ENCODE measurements at regions not wholly inside any gene's neighbourhood (a gene's known extent, or its start where the extent isn't known, plus 50 kb on each side); places are given as distances from the start of the nearest gene placed in this dataset.

DNA sequence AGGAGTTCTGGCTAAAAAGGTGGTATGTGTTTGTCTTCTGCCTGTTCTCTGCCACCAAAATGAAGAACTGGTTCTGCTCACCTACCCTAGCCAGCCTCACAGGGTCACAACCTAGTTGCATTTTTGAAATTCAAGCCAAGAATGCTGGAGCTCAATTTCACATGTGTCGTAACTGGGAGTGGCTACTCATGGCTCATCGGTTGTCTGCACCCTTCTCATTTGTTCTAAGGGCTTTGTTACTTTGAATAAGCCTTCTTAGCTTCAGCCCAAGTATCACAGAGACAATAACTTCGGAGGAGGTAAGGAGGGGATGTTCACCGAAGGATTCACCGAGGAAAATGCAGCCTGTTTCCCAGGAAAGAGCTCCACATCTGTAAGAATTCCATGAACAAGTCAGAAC lies 134.3 kb upstream of the RARB start:
- no peak overlapping the region for H2AK5ac ChIP-seq (ENCODE audit: low read depth, low read length)
- ATAC-seq (ENCODE audit: low read depth): no peak
- H3K23ac ChIP-seq (ENCODE audit: low read depth, low read length): no peak overlapping the region
- no peak overlapping the region for H3K4ac ChIP-seq (ENCODE audit: low read depth, low read length)
- H4K91ac ChIP-seq (ENCODE audit: insufficient read depth, low read depth, low read length): no peak overlapping the region
- H3K27me3 ChIP-seq (ENCODE audit: control insufficient read depth, insufficient read depth, low read length): no peaks in the 10 kb centered on the region
- dilution Hi-C loops (cut with HindIII; ENCODE audit: low sequenced_read_pairs, unreplicated experiment) (no loop called here), in situ Hi-C loops (cut with MboI; ENCODE audit: low sequenced_read_pairs) (no loop called here), intact Hi-C loops (cut with micrococcal nuclease) (no loop called here)
- no peak overlapping the region for H3K14ac ChIP-seq (replicated peaks; ENCODE audit: low read depth, low read length)
- WGBS, 2 experiments (ENCODE audit: extremely low coverage in 2 of 2, insufficient read length in 1 of 2): no CpG with 5 or more reads among the region's 5 CpGs
- no peaks in the 10 kb centered on the region for H3K4me1 ChIP-seq (ENCODE audit: control insufficient read depth, insufficient read depth, low read length)
- no TSS peak for BruUV-seq (replicated peaks)
- H2BK5ac ChIP-seq (ENCODE audit: low read depth, low read length, poor library complexity, severe bottlenecking): no peak overlapping the region
- H3K56ac ChIP-seq (ENCODE audit: extremely low read depth, insufficient read depth, low read length): no peak overlapping the region
- no peak overlapping the region for H3K27ac ChIP-seq (ENCODE audit: insufficient read depth, low read length)
- ChIA-PET POLR2A (ENCODE audit: unreplicated experiment) (no interaction called here), CTCF (no interaction called here)
- H3K9ac ChIP-seq (ENCODE audit: low read depth, low read length): no peak overlapping the region
- no peaks in the 10 kb centered on the region for H3K9me1 ChIP-seq (ENCODE audit: insufficient read depth, low read length)
- no peaks in the 10 kb centered on the region for H4K20me1 ChIP-seq (ENCODE audit: insufficient read depth, low read length)
- no peak overlapping the region for H2BK20ac ChIP-seq (ENCODE audit: low read depth, low read length)
- H2BK15ac ChIP-seq (ENCODE audit: low read depth, low read length): no peak overlapping the region
- TF ChIP-seq BHLHE40 (IDR thresholded peaks at IDR 0.05; ENCODE audit: low read depth, low read length) (no peak), NFE2L2 (IDR thresholded peaks at IDR 0.05; ENCODE audit: low read depth, low read length) (no peak), CHD1 (IDR thresholded peaks at IDR 0.05; ENCODE audit: low read depth, low read length) (no peak), RFX5 (IDR thresholded peaks at IDR 0.05; ENCODE audit: low read depth, low read length) (no peak), MXI1 (IDR thresholded peaks at IDR 0.05; ENCODE audit: borderline replicate concordance, low read depth, low read length) (no peak), RCOR1 (IDR thresholded peaks at IDR 0.05; ENCODE audit: insufficient replicate concordance, low read length) (no peak), MAFK (IDR thresholded peaks at IDR 0.05; ENCODE audit: low read depth, low read length) (no peak)
- TF ChIP-seq, protein P1, sequence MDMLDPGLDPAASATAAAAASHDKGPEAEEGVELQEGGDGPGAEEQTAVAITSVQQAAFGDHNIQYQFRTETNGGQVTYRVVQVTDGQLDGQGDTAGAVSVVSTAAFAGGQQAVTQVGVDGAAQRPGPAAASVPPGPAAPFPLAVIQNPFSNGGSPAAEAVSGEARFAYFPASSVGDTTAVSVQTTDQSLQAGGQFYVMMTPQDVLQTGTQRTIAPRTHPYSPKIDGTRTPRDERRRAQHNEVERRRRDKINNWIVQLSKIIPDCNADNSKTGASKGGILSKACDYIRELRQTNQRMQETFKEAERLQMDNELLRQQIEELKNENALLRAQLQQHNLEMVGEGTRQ (IDR thresholded peaks at IDR 0.05; ENCODE audit: low read depth, low read length): no peak
- H3K79me1 ChIP-seq (ENCODE audit: low read depth in 1 of 2, low read length in 2 of 2): no peaks in the 10 kb centered on the region
- no peak overlapping the region for H4K8ac ChIP-seq (ENCODE audit: low read depth in 2 of 2, low read length in 2 of 2)
- H4K5ac ChIP-seq (ENCODE audit: low read depth, low read length): no peak overlapping the region
- no peak overlapping the region for H2AK9ac ChIP-seq (replicated peaks; ENCODE audit: low read depth, low read length, poor library complexity)
- H3K18ac ChIP-seq (ENCODE audit: low read depth, low read length): no peak overlapping the region
- no peak overlapping the region for H2AFZ ChIP-seq (replicated peaks; ENCODE audit: low read length, poor library complexity)
- DNase-seq: no peak
- no peaks in the 10 kb centered on the region; the same call in 1 of the 2 replicates for H3K9me3 ChIP-seq (ENCODE audit: control insufficient read depth, insufficient read depth, low read length)
- no peak overlapping the region for H3K4me3 ChIP-seq (ENCODE audit: insufficient read depth, low read depth, low read length)
- H3K36me3 ChIP-seq (ENCODE audit: control insufficient read depth, insufficient read depth, low read length): no peaks in the 10 kb centered on the region
- H3K4me2 ChIP-seq (ENCODE audit: low read depth, low read length): no peak overlapping the region
- no peak overlapping the region for H2BK120ac ChIP-seq (ENCODE audit: low read depth, low read length)
